Loucy (cell line): ENCODE measurements at regions not wholly inside any gene's neighbourhood (a gene's known extent, or its start where the extent isn't known, plus 50 kb on each side); places are given as distances from the start of the nearest gene placed in this dataset.

ENCODE experiments used
- H2AFZ ChIP-seq: fragments of 200-600 bp; sonication (generic); 2 replicates; pipeline ENCODE4 v1.6.0; 2016; ENCODE audit warnings: antibody characterized with exemption, mild to moderate bottlenecking, low read length, moderate library complexity
- H3F3A ChIP-seq: fragments of 200-600 bp; 2 replicates; pipeline ENCODE4 v1.6.0; 2016; ENCODE audit warnings: antibody characterized with exemption, low read depth, mild to moderate bottlenecking
- H3K27me3 ChIP-seq: fragments of 200-600 bp; sonication (generic); 2 replicates; pipeline ENCODE4 v1.6.1; 2014; ENCODE audit warnings: low read length, mild to moderate bottlenecking; ENCODE audit not compliant: insufficient read depth, poor library complexity, severe bottlenecking
- H3K36me3 ChIP-seq: fragments of 200-600 bp; sonication (generic); 2 replicates; pipeline ENCODE4 v1.6.1; 2016; ENCODE audit warnings: low read length; ENCODE audit not compliant: insufficient read depth
- H3K4me1 ChIP-seq: fragments of 200-600 bp; sonication (generic); 2 replicates; pipeline ENCODE4 v1.5.1; 2014; ENCODE audit warnings: low read length, mild to moderate bottlenecking; ENCODE audit not compliant: insufficient read depth, poor library complexity, severe bottlenecking
- H3K4me2 ChIP-seq: fragments of 200-600 bp; sonication (generic); 2 replicates; pipeline ENCODE4 v1.6.0; 2014; ENCODE audit warnings: antibody characterized with exemption, low read length, low read depth, mild to moderate bottlenecking; ENCODE audit not compliant: poor library complexity, severe bottlenecking
- H3K4me3 ChIP-seq: fragments of 200-600 bp; sonication (generic); 2 replicates; pipeline ENCODE4 v1.5.1; 2014; ENCODE audit warnings: low read length, mild to moderate bottlenecking, mixed read lengths; ENCODE audit not compliant: poor library complexity, severe bottlenecking
- H3K79me2 ChIP-seq: fragments of 200-600 bp; sonication (generic); 2 replicates; pipeline ENCODE4 v1.6.1; 2014; ENCODE audit warnings: low read length; ENCODE audit not compliant: insufficient read depth
- H3K9ac ChIP-seq: fragments of 200-600 bp; sonication (generic); 2 replicates; pipeline ENCODE4 v1.6.0; 2014; ENCODE audit warnings: mild to moderate bottlenecking, low read depth, low read length, moderate library complexity; ENCODE audit not compliant: poor library complexity, severe bottlenecking
- H3K9me2 ChIP-seq: fragments of 200-600 bp; sonication (generic); replicated peaks from 2 replicates; pipeline ENCODE4 v1.6.1; 2016; ENCODE audit warnings: low read depth, low read length, mixed read lengths
- H3K9me3 ChIP-seq: fragments of 200-600 bp; sonication (generic); 2 replicates; pipeline ENCODE4 v1.6.1; 2014; ENCODE audit warnings: mild to moderate bottlenecking, antibody characterized with exemption, low read length, low read depth; ENCODE audit not compliant: insufficient read depth
- H4K20me1 ChIP-seq: fragments of 200-600 bp; sonication (generic); 2 replicates; pipeline ENCODE4 v1.6.0; 2014; ENCODE audit warnings: antibody characterized with exemption, low read length, mild to moderate bottlenecking; ENCODE audit not compliant: insufficient read depth, poor library complexity, severe bottlenecking
- EZH2phosphoT487 ChIP-seq: fragments of 200-600 bp; IDR thresholded peaks from 2 replicates; pipeline ENCODE4 v1.6.1; 2018; ENCODE audit warnings: antibody characterized with exemption, mild to moderate bottlenecking, moderate library complexity, borderline replicate concordance
- TF ChIP-seq, protein P1 (sequence below): fragments of 200-600 bp; sonication (generic); conservative IDR thresholded peaks from 2 replicates; pipeline ENCODE4 v1.5.1; 2014; ENCODE audit warnings: mild to moderate bottlenecking, antibody characterized with exemption, low read length

DNA sequence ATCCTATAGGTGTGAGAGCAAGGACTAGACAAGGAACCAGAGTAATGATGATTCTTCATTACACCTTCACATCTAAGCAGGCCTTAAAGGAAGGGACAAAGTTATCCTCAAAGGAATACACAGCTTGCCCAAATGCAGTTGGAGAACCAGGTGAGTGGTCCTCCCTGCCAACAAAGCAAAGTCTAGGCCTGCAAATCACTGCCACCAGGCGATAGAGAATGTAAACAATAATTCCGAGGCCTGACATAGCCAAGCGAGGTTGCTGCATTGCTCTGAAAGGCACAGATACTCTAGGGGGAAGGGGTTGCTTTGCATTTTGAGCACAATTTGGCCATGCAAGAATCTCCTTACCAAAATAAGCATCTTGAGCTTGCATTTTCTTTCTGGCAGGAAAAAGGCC lies 178.2 kb upstream of the FAT1 start:
- Histone ChIP-seq H3K4me2 (peak overlapping the region; percentile 50), H3K36me3 (no peaks in the 10 kb centered on the region), H3K9me3 (no peaks in the 10 kb centered on the region), H3K9ac (no peak overlapping the region), H3F3A (no peaks in the 10 kb centered on the region), H3K4me1 (peaks cover 19% of the 10 kb centered on the region), H3K9me2 (no peaks in the 10 kb centered on the region), H3K27me3 (no peaks in the 10 kb centered on the region), H2AFZ (no peak overlapping the region), H3K4me3 (no peak overlapping the region), H3K79me2 (no peaks in the 10 kb centered on the region), H4K20me1 (no peaks in the 10 kb centered on the region)
- TF ChIP-seq, protein P1, sequence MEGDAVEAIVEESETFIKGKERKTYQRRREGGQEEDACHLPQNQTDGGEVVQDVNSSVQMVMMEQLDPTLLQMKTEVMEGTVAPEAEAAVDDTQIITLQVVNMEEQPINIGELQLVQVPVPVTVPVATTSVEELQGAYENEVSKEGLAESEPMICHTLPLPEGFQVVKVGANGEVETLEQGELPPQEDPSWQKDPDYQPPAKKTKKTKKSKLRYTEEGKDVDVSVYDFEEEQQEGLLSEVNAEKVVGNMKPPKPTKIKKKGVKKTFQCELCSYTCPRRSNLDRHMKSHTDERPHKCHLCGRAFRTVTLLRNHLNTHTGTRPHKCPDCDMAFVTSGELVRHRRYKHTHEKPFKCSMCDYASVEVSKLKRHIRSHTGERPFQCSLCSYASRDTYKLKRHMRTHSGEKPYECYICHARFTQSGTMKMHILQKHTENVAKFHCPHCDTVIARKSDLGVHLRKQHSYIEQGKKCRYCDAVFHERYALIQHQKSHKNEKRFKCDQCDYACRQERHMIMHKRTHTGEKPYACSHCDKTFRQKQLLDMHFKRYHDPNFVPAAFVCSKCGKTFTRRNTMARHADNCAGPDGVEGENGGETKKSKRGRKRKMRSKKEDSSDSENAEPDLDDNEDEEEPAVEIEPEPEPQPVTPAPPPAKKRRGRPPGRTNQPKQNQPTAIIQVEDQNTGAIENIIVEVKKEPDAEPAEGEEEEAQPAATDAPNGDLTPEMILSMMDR = no peak
- no peak for TF ChIP-seq EZH2phosphoT487

DNA sequence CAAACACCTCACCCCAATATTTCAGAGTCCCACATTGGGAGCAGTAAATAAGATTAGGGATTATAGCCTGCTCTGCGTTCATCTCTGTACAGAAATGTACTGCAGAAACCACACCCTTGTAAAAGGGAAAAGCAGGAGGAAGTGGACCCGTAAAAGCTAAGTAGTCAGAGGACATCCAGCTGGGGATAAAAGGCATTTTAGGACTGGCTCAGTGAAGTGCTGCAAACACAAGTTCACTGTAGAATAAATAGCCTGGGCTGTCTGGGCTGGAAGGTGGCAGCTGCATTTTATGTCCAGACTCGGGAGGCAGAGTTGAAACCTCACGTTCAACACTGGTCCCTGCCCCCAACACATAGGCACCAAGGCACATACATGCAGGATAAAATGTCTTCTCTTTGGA lies 178.7 kb upstream of the FAT1 start:
- H3K27me3 ChIP-seq = no peaks in the 10 kb centered on the region
- TF ChIP-seq EZH2phosphoT487 = no peak
- TF ChIP-seq, protein P1 = no peak
- peak overlapping the region; percentile 20 for H3K4me3 ChIP-seq
- peak overlapping the region; percentile 50 for H3K4me2 ChIP-seq
- H3K4me1 ChIP-seq = peaks cover 19% of the 10 kb centered on the region
- H2AFZ ChIP-seq = peak overlapping the region; percentile 61
- no peaks in the 10 kb centered on the region for H3K36me3 ChIP-seq
- H3K9me3 ChIP-seq = no peaks in the 10 kb centered on the region
- H3K79me2 ChIP-seq = no peaks in the 10 kb centered on the region
- no peaks in the 10 kb centered on the region for H3K9me2 ChIP-seq
- no peaks in the 10 kb centered on the region for H3F3A ChIP-seq
- no peaks in the 10 kb centered on the region for H4K20me1 ChIP-seq
- peak overlapping the region; percentile 19 for H3K9ac ChIP-seq

DNA sequence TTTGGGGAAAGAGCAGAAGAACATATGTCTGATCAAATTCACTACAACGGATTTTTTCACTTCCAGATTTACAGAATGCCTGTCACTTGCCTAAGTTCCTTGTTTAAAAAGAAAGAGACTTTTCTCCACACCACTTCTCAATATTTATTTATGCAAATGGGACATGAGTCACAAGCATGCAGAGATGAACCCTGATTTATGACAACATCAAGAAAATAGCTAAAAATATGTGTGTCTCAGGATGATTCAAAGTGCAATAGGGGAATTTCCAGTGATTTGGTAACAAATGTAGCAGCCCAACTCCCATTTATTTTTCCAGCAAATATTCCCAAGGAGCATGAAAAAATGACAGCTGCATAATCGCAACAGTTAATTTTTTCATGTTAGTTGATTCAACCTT lies 180.4 kb upstream of the FAT1 start:
- H3K36me3 ChIP-seq = no peaks in the 10 kb centered on the region
- H3F3A ChIP-seq = no peaks in the 10 kb centered on the region
- no peaks in the 10 kb centered on the region for H3K9me2 ChIP-seq
- no peak overlapping the region for H3K9ac ChIP-seq
- H3K4me2 ChIP-seq = no peak overlapping the region
- no peaks in the 10 kb centered on the region for H3K9me3 ChIP-seq
- no peak overlapping the region for H2AFZ ChIP-seq
- H3K4me1 ChIP-seq = peaks cover 19% of the 10 kb centered on the region
- H4K20me1 ChIP-seq = no peaks in the 10 kb centered on the region
- no peaks in the 10 kb centered on the region for H3K27me3 ChIP-seq
- TF ChIP-seq, protein P1 = no peak
- no peak for TF ChIP-seq EZH2phosphoT487
- no peak overlapping the region for H3K4me3 ChIP-seq
- no peaks in the 10 kb centered on the region for H3K79me2 ChIP-seq
